Body of pancreas (tissue), 4 donors: ENCODE measurements at regions not wholly inside any gene's neighbourhood (a gene's known extent, or its start where the extent isn't known, plus 50 kb on each side); places are given as distances from the start of the nearest gene placed in this dataset.

Experiments
- ATAC-seq: fragments of 150-250 bp; one replicate; pipeline ENCODE4 v1.9.1; 2016
- DNase-seq, 4 donors: peaks; one replicate each; pipeline ENCODE4 v3.0.0-alpha.2; 2019
- H3K27ac ChIP-seq, 4 donors: fragments of 200-600 bp; sonication (generic); 1 replicate in 3 of 4; 2 replicates in 1 of 4; pipeline versions ENCODE4 v1.5.1 to v1.6.1; 2016 to 2019; ENCODE audit warnings: mild to moderate bottlenecking in 1 of 4, mixed read lengths in 1 of 4, moderate library complexity in 1 of 4
- H3K27me3 ChIP-seq, 2 donors: fragments of 200-600 bp; sonication (generic); one replicate each; pipeline ENCODE4 v1.6.0; 2016; ENCODE audit warnings: mild to moderate bottlenecking in 1 of 2
- H3K36me3 ChIP-seq, 2 donors: fragments of 200-600 bp; sonication (generic); replicated peaks in 1 of 2; 2 replicates each; pipeline ENCODE4 v1.5.1; 2016; ENCODE audit warnings: low read depth in 2 of 2; ENCODE audit not compliant: insufficient read depth in 1 of 2
- H3K4me1 ChIP-seq: fragments of 200-600 bp; sonication (generic); one replicate; pipeline ENCODE4 v1.6.0; 2016
- H3K4me3 ChIP-seq, 2 donors: fragments of 200-600 bp; sonication (generic); 1 replicate in 1 of 2; 2 replicates in 1 of 2; pipeline ENCODE4 v1.5.1; 2016 to 2019
- H3K9me3 ChIP-seq, 3 donors: fragments of 200-600 bp; sonication (generic); 1 replicate in 2 of 3; 2 replicates in 1 of 3; pipeline ENCODE4 v1.5.1; 2016
- CTCF ChIP-seq, 7 experiments: fragments of 450-650 bp in 4 of 7; fragments of 200-600 bp in 3 of 7; sonication (generic) in 3 of 7; IDR thresholded peaks; one replicate each; pipeline ENCODE4 v1.5.1; 2016 to 2019; ENCODE audit warnings: antibody characterized with exemption in 7 of 7
- POLR2A ChIP-seq, 3 donors: fragments of 450-650 bp; IDR thresholded peaks; one replicate each; pipeline ENCODE4 v1.6.1; 2016; ENCODE audit warnings: antibody characterized with exemption in 3 of 3, mild to moderate bottlenecking in 2 of 3
- WGBS, 2 donors: methylation state at CpG; one replicate each; pipeline ENCODE4 v1.1.5; 2017; 5-methylcytosine and 5-hydroxymethylcytosine counted together
- intact Hi-C: fragments of 100-400 bp; cut with DNase I; formaldehyde crosslinking; loops from one replicate; pipeline ENCODE4 v1.15.1; 2023

DNA sequence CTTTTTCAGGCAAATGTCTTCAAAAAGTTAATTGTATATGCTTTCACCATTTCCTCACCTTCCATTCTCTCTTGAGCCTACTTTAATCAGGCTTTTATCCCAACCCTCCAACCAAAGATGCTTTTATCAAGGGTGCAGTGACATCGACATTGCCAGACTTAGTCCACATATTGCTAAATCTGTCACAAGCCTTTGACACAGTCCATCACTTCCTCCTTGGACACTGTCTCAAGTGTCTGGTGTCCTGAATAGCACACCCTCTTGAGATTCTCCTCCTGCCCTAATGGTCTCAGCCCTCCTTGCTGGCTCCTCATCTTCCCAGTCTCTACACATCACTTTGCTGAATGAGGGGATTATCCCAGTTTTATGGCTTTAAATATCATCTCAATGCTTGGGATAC, 147.5 kb upstream of the SLC39A10 start:
- 68 to 92% methylated on average over 1 of the region's 1 CpG for WGBS, 2 donors
- Histone ChIP-seq H3K27me3 (no peaks in the 10 kb centered on the region), H3K4me1 (no peaks in the 10 kb centered on the region), H3K27ac (no peak overlapping the region), H3K36me3 (no peaks in the 10 kb centered on the region), H3K4me3 (no peak overlapping the region), H3K9me3 (no peaks in the 10 kb centered on the region)
- ATAC-seq, result no peak
- TF ChIP-seq CTCF (IDR thresholded peaks at IDR 0.05), result no peak
- no peak for TF ChIP-seq POLR2A (IDR thresholded peaks at IDR 0.05)
- DNase-seq, result peak in 1 of 4 donors; percentile 10
- intact Hi-C loops, result no loop called here

DNA sequence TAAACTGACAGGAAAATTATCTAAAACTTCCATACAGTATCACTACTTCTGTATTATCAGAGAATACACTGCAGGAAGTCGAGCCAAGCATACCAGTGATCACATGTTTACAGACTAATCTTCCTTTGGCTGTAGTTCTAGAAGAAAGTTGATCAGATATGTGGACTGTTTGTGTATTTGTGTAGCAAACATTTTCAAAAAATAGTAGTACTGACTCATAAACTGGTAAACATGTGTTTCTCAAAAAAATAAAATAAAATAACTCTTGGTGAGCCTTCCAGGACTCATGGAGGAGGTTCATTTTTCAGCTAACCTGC, 148.9 kb upstream of the SLC39A10 start:
- Histone ChIP-seq H3K9me3 (no peaks in the 10 kb centered on the region), H3K36me3 (no peaks in the 10 kb centered on the region), H3K4me3 (no peak overlapping the region), H3K4me1 (peaks cover 1% of the 10 kb centered on the region), H3K27me3 (no peaks in the 10 kb centered on the region), H3K27ac (no peak overlapping the region)
- no peak for ATAC-seq
- TF ChIP-seq POLR2A (IDR thresholded peaks at IDR 0.05) (no peak), CTCF (IDR thresholded peaks at IDR 0.05) (no peak)
- DNase-seq, result no peak
- 70 to 79% methylated on average over 1 of the region's 1 CpG for WGBS, 2 donors
- intact Hi-C loops, result no loop called here

- H3K27ac ChIP-seq, result no peak overlapping the region
- no peak for ATAC-seq
- intact Hi-C loops, result no loop called here
Measured at GRCh38 chr2:195507447-195508138, 149.4 kb upstream of the SLC39A10 start.

GRCh38 chr2:195505701-195506100, 151.3 kb upstream of the SLC39A10 start:
- no peak for ATAC-seq
- TF ChIP-seq POLR2A (IDR thresholded peaks at IDR 0.05) (no peak), CTCF (IDR thresholded peaks at IDR 0.05) (no peak)
- Histone ChIP-seq H3K27ac (no peak overlapping the region), H3K36me3 (no peaks in the 10 kb centered on the region), H3K9me3 (no peaks in the 10 kb centered on the region), H3K4me3 (no peak overlapping the region), H3K27me3 (no peaks in the 10 kb centered on the region), H3K4me1 (peaks cover 12% of the 10 kb centered on the region)
- 80 to 93% methylated on average over 2 of the region's 2 CpGs for WGBS, 2 donors
- intact Hi-C loops, result no loop called here
- DNase-seq, result no peak

More at GRCh38 chr2:195507447-195508138, 149.4 kb upstream of the SLC39A10 start:
- WGBS, 2 donors, result 88 to 94% methylated on average over 3 of the region's 3 CpGs
- H3K9me3 ChIP-seq, result no peaks in the 10 kb centered on the region
- no peaks in the 10 kb centered on the region for H3K36me3 ChIP-seq
- no peaks in the 10 kb centered on the region for H3K27me3 ChIP-seq
- H3K4me1 ChIP-seq, result peaks cover 6% of the 10 kb centered on the region
- DNase-seq, result no peak
- no peak for TF ChIP-seq POLR2A (IDR thresholded peaks at IDR 0.05)
- TF ChIP-seq CTCF (IDR thresholded peaks at IDR 0.05), result no peak
- no peak overlapping the region for H3K4me3 ChIP-seq

DNA sequence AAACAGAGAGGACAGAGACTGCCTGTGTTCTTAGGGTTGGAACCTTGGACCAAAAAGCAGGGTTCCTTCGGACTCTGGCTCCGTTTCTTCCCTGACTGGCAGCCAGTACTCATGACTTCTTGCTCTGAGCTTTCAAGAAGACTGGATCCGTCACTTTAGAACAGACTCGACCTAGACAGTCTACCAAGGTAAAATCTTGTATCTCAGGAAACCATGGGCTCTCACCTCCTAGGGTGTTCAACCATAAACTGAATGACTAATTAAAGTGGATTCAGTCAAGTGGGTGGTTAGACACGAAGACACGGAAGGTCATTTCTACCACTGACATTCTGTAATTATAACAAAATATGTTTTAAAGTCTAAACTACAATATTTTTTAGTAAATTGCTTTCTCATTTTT, 153.8 kb upstream of the SLC39A10 start:
- no peak overlapping the region for H3K27ac ChIP-seq
- peaks cover 12% of the 10 kb centered on the region for H3K4me1 ChIP-seq
- H3K9me3 ChIP-seq, result no peaks in the 10 kb centered on the region
- H3K27me3 ChIP-seq, result no peaks in the 10 kb centered on the region
- intact Hi-C loops, result no loop called here
- no peak overlapping the region for H3K4me3 ChIP-seq
- ATAC-seq, result no peak
- DNase-seq, result no peak
- H3K36me3 ChIP-seq, result no peaks in the 10 kb centered on the region
- no peak for TF ChIP-seq POLR2A (IDR thresholded peaks at IDR 0.05)
- TF ChIP-seq CTCF (IDR thresholded peaks at IDR 0.05), result no peak
- 78 to 82% methylated on average over 6 of the region's 6 CpGs for WGBS, 2 donors
